Mammary epithelial cell (primary cell): ENCODE measurements at regions not wholly inside any gene's neighbourhood (a gene's known extent, or its start where the extent isn't known, plus 50 kb on each side); places are given as distances from the start of the nearest gene placed in this dataset.

Experiments
- CTCF ChIP-seq, 2 donors: IDR thresholded peaks in 1 of 2; conservative IDR thresholded peaks in 1 of 2; 2 replicates each; pipeline ENCODE4 v1.5.1; 2011 to 2012; ENCODE audit warnings: inconsistent platforms in 2 of 2, low read length in 2 of 2, mild to moderate bottlenecking in 2 of 2, control low read depth in 1 of 2, low read depth in 1 of 2; ENCODE audit not compliant: insufficient read depth in 1 of 2; ENCODE audit errors: extremely low read depth in 1 of 2
- EZH2 ChIP-seq: IDR thresholded peaks from 2 replicates; pipeline ENCODE4 v1.6.1; 2012; ENCODE audit warnings: low read length, inconsistent platforms, borderline replicate concordance

- TF ChIP-seq CTCF (conservative IDR thresholded peaks at IDR 0.05 in 1 of 2, IDR thresholded peaks at IDR 0.05 in 1 of 2; ENCODE audit: extremely low read depth in 1 of 2, insufficient read depth in 1 of 2, low read depth in 1 of 2, low read length in 2 of 2) (no peak), EZH2 (no peak)
These were observed 162.7 kb upstream of the ITGB1 start for GRCh38 chr10:33120700-33121099.
